Tibial nerve (tissue), 4 donors: ENCODE measurements at regions not wholly inside any gene's neighbourhood (a gene's known extent, or its start where the extent isn't known, plus 50 kb on each side); places are given as distances from the start of the nearest gene placed in this dataset.
"Not testable (repeated sequence)": the region's sequence is repeated elsewhere in the genome, so short reads cannot be mapped to it uniquely, and the experiment has no call there.

ENCODE experiments used
- DNase-seq, 2 donors: peaks; one replicate each; pipeline ENCODE4 v3.0.0-alpha.2; 2019; ENCODE audit warnings: low spot score in 2 of 2
- H3K27ac ChIP-seq, 4 donors: fragments of 200-600 bp; sonication (generic) in 3 of 4; one replicate each; pipeline ENCODE4 v1.5.1; 2017 to 2019; ENCODE audit warnings: mild to moderate bottlenecking in 1 of 4
- H3K27me3 ChIP-seq, 2 donors: fragments of 200-600 bp; sonication (generic) in 1 of 2; one replicate each; pipeline versions ENCODE4 v1.5.1 to v1.6.0; 2017 to 2019
- H3K36me3 ChIP-seq, 3 donors: fragments of 200-600 bp; sonication (generic); one replicate each; pipeline ENCODE4 v1.5.1; 2018 to 2019
- H3K4me1 ChIP-seq, 4 donors: fragments of 200-600 bp; sonication (generic) in 3 of 4; one replicate each; pipeline ENCODE4 v1.5.1; 2017 to 2019
- H3K4me3 ChIP-seq, 4 donors: fragments of 200-600 bp; sonication (generic) in 3 of 4; one replicate each; pipeline ENCODE4 v1.5.1; 2017 to 2019; ENCODE audit warnings: mild to moderate bottlenecking in 1 of 4, moderate library complexity in 1 of 4
- H3K9me3 ChIP-seq, 4 donors: fragments of 200-600 bp; sonication (generic) in 3 of 4; one replicate each; pipeline ENCODE4 v1.5.1; 2017 to 2019
- EP300 ChIP-seq, 2 donors: sonication (generic); formaldehyde crosslinking; IDR thresholded peaks; one replicate each; pipeline ENCODE4 v1.6.1; 2017; ENCODE audit warnings: antibody characterized with exemption in 2 of 2, mild to moderate bottlenecking in 1 of 2
- POLR2A ChIP-seq, 2 donors: fragments of 450-650 bp; IDR thresholded peaks; one replicate each; pipeline ENCODE4 v1.6.1; 2017; ENCODE audit warnings: antibody characterized with exemption in 2 of 2, mild to moderate bottlenecking in 2 of 2, moderate library complexity in 2 of 2
- WGBS, 2 donors: methylation state at CpG; one replicate each; pipeline ENCODE4 v1.1.5; 2018; 5-methylcytosine and 5-hydroxymethylcytosine counted together
- TF ChIP-seq, protein P1 (sequence below), 5 experiments: fragments of 200-600 bp in 3 of 5; fragments of 450-650 bp in 2 of 5; sonication (generic) in 3 of 5; IDR thresholded peaks; one replicate each; pipeline ENCODE4 v1.5.1; 2016 to 2019; ENCODE audit warnings: antibody characterized with exemption in 5 of 5, mild to moderate bottlenecking in 3 of 5, moderate library complexity in 2 of 5

DNA sequence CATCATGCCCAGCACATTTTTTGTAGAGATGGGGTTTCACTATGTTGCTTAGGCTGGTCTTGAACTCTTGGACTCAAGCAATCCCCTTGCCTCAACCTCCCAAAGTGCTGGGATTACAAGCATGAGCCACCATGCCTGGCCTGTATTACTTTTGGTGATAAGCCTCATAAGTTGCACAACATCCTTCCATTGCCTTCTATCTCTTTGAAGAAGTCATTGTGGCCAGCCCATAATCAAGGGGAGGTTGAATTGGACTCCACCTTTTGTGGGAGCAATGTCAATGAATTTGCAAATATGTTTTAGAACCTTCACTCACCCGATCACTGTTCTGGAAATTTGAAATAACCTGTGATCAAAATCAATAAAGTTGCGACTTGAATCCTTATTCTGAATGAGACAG, 104.3 kb upstream of the CLINT1 start:
- Histone ChIP-seq H3K27me3 (no peaks in the 10 kb centered on the region), H3K4me3 (no peak overlapping the region), H3K9me3 (peaks cover 0 to 3% (median 0%) of the 10 kb centered on the region in 4 donors), H3K27ac (no peak overlapping the region), H3K36me3 (no peaks in the 10 kb centered on the region), H3K4me1 (no peaks in the 10 kb centered on the region)
- no peak for DNase-seq
- TF ChIP-seq, protein P1, sequence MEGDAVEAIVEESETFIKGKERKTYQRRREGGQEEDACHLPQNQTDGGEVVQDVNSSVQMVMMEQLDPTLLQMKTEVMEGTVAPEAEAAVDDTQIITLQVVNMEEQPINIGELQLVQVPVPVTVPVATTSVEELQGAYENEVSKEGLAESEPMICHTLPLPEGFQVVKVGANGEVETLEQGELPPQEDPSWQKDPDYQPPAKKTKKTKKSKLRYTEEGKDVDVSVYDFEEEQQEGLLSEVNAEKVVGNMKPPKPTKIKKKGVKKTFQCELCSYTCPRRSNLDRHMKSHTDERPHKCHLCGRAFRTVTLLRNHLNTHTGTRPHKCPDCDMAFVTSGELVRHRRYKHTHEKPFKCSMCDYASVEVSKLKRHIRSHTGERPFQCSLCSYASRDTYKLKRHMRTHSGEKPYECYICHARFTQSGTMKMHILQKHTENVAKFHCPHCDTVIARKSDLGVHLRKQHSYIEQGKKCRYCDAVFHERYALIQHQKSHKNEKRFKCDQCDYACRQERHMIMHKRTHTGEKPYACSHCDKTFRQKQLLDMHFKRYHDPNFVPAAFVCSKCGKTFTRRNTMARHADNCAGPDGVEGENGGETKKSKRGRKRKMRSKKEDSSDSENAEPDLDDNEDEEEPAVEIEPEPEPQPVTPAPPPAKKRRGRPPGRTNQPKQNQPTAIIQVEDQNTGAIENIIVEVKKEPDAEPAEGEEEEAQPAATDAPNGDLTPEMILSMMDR (IDR thresholded peaks at IDR 0.05): no peak
- TF ChIP-seq POLR2A (IDR thresholded peaks at IDR 0.05): no peak
- no peak for TF ChIP-seq EP300 (IDR thresholded peaks at IDR 0.05)
- WGBS, 2 donors: 88 to 99% methylated on average over 2 of the region's 2 CpGs

DNA sequence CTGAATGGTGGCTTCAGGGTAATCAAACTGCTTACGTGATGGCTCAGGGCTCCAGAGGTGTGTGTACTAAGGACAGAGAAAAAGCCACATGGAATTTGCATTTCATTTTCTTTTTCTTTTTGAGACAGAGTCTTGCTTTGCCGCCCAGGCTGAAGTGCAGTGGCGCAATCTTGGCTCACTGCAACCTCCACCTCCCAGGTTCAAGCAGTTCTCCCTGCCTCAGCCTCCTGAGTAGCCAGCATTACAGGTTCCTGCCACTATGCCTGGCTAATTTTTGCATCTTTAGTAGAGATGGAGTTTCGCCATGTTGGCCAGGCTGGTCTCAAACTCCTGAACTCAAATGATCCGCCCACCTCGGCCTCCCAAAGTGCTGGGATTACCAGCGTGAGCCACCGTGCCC, 103.7 kb upstream of the CLINT1 start:
- not testable (repeated sequence) for H3K9me3 ChIP-seq, H3K27ac ChIP-seq, H3K36me3 ChIP-seq, H3K27me3 ChIP-seq, H3K4me3 ChIP-seq, H3K4me1 ChIP-seq, DNase-seq
- 89% methylated on average over 8 of the region's 8 CpGs for WGBS, 2 donors

DNA sequence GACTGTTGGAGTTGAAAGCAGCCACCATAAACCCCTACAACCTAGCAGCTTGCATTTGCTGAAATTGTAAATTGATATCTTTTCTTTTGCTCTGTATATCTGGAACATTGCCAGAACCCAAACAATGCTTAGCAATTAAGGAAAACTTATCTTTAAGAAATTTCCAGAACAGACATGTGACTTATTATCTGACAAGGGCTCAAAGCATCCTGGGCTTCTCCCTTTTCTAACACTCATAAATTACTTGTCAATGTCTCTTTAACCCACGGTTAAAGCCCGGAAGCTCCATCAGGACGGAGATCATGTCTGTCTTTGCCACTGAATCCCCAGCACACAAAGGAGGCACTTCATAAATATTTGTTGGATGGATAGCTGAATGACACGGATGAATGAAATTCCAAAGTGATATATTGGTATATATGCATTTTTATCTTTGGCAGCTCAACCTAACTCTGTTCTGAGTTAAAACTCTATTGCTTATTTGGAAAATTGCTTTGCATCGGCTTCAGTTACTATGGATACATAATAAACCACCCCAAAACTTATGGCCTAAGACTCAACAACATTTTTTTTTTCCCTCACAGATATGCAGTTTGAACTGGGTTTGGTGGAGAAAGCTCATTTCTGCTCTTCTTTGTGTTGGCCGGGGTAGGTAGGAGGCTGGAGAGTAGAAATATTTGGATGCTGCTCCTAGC, 103.1 kb upstream of the CLINT1 start:
- WGBS, 2 donors: 27% methylated on average over 6 of the region's 6 CpGs
- H3K36me3 ChIP-seq: no peaks in the 10 kb centered on the region
- TF ChIP-seq EP300 (IDR thresholded peaks at IDR 0.05) (no peak), POLR2A (IDR thresholded peaks at IDR 0.05) (no peak)
- TF ChIP-seq, protein P1 (IDR thresholded peaks at IDR 0.05): no peak
- no peak overlapping the region for H3K4me3 ChIP-seq
- H3K27me3 ChIP-seq: no peaks in the 10 kb centered on the region
- DNase-seq: no peak
- H3K27ac ChIP-seq: no peak overlapping the region
- H3K4me1 ChIP-seq: no peaks in the 10 kb centered on the region
- H3K9me3 ChIP-seq: peaks cover 0 to 3% (median 0%) of the 10 kb centered on the region in 4 donors

DNA sequence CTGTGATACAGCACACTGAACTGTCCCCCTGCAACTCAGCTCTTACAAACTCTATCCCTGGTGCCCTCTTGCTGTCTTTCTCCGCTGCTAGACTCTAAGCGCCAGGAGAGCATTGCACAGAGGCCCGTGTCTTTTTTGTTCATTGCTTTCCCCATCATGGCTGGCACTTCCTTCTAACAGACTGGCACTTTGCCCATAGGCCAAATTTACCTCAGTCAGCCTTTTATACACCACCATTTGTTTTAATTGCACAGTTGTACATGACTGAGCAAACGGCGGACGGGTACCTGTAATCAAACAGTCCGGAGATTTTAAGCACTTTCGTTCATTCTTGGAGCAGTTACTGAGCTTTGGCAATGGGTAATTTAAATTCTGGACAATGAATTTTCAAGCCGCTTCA, 102.2 kb upstream of the CLINT1 start:
- WGBS, 2 donors: 77 to 79% methylated on average over 9 of the region's 9 CpGs
- TF ChIP-seq EP300 (IDR thresholded peaks at IDR 0.05) (no peak), POLR2A (IDR thresholded peaks at IDR 0.05) (no peak)
- TF ChIP-seq, protein P1 (IDR thresholded peaks at IDR 0.05): no peak
- peaks cover 0 to 3% (median 0%) of the 10 kb centered on the region in 4 donors for H3K9me3 ChIP-seq
- no peak overlapping the region for H3K27ac ChIP-seq
- H3K27me3 ChIP-seq: no peaks in the 10 kb centered on the region
- no peak overlapping the region for H3K4me3 ChIP-seq
- H3K4me1 ChIP-seq: no peaks in the 10 kb centered on the region
- no peak for DNase-seq
- H3K36me3 ChIP-seq: no peaks in the 10 kb centered on the region

DNA sequence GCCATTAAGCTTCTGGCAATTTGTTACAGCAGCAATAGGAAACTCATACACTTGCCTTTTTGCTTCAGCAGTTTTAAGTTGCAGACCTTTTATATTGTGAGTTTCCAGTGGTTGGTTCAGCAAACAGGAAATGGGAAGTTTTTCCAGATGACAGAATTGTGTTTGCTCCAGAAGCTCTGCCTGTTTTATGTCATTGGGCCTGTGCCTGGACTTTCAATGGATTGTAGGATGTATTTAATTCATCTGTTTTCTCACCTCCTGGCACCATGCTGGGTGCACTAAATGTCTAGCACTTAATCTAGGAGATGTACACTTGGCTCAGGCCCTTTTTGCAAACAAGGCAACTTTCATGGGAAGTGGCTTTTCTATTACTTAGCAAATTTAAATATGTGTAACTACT, 100.4 kb upstream of the CLINT1 start:
- Histone ChIP-seq H3K27me3 (no peaks in the 10 kb centered on the region), H3K4me3 (no peak overlapping the region), H3K27ac (no peak overlapping the region), H3K9me3 (peaks cover 0 to 3% (median 0%) of the 10 kb centered on the region in 4 donors), H3K36me3 (no peaks in the 10 kb centered on the region), H3K4me1 (no peaks in the 10 kb centered on the region)
- DNase-seq: no peak
- no peak for TF ChIP-seq POLR2A (IDR thresholded peaks at IDR 0.05)
- TF ChIP-seq, protein P1 (IDR thresholded peaks at IDR 0.05): no peak
- TF ChIP-seq EP300 (IDR thresholded peaks at IDR 0.05): no peak
